Stimulated activated CD4-positive, alpha-beta T cell treated with anti-CD3 and anti-CD28 coated beads, Interleukin-15, amount 100 ng/mL, for 48 hours (primary cell): ENCODE measurements at regions not wholly inside any gene's neighbourhood (a gene's known extent, or its start where the extent isn't known, plus 50 kb on each side); places are given as distances from the start of the nearest gene placed in this dataset.
"Not testable (repeated sequence)": the region's sequence is repeated elsewhere in the genome, so short reads cannot be mapped to it uniquely, and the experiment has no call there.

ENCODE experiments used
- DNase-seq, 2 donors: peaks; one replicate each; pipeline ENCODE4 v3.0.0-alpha.2; 2020; ENCODE audit warnings: low read depth in 2 of 2

DNA sequence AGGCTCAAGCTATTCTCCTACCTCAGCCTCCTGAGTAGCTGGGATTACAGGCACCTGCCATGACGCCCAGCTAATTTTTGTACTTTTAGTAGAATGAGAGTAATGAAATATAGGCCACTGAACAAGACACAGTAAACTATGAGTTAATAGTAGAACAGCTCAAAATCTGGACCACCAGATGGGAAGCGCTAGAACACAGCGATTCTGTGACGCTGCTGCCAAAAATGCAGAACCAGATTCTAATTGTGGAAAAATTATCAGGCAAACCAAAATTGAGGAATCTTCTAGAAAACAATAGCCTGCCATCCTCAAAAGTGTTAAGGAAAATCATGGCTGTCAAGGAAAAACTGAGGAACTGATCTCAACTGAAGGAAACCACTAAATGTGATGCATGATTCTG is 111.4 kb upstream of the TIAM1 start:
- DNase-seq: no peak

DNA sequence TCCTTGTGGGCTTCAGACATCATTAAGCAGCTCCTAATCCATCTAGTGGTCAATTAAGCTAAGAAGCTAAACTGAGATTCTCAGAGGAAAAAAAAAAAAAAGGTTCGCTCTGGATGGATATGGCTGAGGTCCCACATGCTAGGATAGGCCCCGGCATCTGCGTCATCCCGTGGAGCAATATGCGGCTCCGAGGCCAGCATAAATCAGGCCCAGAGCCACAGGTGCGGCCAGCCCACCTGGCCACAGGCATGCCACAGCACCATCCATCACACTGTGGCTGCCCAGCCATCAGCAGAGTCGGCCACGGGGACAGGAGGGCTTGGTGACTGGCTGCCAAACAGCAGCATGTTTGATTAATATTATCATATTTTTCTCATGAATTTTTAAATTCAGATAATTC is 106.9 kb upstream of the TIAM1 start:
- no peak for DNase-seq

DNA sequence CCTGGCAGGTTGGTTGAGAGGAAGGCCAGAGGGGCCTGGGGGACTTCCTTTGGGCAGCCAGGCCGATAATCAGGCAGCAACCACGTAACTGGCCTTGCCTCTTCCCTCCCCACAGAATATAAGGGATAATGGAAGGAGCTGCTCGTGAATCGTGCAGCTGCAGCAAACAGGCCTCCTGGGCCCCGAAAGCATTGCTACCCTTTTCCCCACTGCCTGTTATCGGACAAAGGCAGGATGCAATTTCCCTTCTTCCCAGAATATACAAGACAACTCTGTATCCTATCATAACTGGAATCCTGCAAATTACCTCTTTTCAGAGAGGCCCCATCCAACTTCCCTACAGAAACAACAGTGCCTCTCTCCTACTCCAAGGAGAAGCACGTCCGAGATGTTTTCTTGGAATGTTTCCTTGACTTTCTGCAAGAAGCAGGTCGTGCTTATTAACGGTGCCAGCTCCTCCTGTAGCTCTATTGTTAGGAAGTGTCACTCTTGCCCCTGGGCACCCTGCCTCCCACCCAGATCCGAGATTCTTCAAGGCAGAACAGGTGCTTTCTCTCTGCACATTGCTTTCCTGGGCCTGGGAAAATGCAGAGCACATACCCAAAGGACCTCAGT is 106.0 kb upstream of the TIAM1 start:
- no peak for DNase-seq

DNA sequence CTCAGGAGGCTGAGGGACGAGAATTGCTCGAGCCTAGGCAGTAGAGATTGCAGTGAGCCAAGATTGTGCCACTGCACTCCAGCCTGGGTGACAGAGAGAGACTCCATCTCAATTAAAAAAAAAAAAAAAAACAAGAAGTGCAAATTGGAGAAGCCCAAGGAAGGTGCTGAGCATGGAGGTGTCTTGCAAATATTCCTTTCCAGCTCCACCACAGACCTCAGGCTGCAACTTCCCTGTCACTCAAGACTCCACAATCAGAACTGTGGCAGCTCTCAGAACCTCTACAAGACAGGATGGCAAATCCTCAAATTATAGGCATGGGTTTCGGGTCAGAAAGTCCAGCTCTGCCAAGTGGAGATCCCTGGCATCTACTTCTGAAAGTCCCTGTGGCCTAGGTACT is 104.4 kb upstream of the TIAM1 start:
- DNase-seq: no peak

DNA sequence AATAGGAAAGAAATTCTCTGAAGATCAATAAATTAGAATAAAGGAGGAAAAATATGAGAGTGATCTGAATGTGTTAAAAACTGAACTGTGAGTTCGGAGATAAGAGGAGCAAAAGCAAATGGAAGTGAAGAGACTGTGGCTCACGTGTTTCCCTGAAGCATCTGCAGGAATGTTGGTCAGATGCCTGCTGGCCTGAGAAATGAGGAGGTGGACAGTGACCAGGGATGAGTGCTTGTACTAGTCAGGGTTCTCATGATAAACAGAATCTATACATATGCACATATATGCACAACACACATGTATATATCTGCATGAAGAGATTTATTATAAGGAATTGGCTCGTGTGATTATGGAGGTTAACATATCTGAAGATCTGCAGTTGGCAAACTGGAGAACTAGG is 103.4 kb upstream of the TIAM1 start:
- no peak for DNase-seq

DNA sequence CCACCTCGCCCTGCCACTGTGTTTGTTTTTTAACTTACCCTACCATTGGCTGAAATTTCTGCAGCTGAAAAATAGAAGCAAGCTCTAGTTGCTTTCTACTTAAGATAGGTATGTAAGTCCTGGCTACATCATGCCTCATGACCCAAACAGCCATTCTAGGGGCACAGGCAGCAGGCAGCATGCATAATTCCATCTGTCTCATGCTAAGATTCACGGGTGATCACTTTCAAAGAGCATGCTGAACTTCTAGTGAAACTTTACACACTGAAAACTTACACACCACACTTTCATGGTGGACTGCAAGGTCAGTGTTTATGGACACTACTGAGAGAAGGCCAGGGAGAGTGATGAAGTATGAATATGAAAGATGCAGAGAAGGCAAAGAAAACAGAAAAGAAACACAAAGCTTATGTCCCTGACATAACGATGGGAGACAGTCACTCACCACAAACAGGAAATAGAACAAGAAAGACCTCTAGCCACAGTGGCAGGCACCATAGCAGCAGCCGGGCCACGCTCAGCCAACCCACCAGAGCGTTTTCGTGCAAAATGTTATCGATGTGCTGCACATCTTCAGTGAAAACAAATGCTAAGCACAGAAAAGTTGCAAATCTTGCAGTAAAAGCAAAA is 102.3 kb upstream of the TIAM1 start:
- peak in 1 of 2 donors; percentile 13 for DNase-seq

DNA sequence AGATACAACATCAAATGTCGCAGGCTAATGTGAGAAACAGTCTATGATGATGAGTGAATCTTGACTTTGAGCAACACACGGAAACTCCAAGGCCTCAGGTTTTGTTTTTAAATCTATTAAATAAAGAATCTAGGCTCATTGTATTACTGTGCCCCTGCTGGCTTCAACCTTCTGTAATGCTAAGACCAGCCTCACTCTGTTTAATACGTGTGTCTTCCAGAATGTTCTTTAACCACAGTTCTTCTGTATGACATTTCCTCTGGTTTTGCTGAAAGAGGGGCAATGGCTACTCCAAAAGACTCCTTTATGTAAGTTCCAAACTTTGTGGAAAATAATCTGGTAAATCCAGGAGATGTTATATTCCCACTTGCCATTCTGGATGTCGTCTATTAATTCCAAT is 101.1 kb upstream of the TIAM1 start:
- DNase-seq: no peak

DNA sequence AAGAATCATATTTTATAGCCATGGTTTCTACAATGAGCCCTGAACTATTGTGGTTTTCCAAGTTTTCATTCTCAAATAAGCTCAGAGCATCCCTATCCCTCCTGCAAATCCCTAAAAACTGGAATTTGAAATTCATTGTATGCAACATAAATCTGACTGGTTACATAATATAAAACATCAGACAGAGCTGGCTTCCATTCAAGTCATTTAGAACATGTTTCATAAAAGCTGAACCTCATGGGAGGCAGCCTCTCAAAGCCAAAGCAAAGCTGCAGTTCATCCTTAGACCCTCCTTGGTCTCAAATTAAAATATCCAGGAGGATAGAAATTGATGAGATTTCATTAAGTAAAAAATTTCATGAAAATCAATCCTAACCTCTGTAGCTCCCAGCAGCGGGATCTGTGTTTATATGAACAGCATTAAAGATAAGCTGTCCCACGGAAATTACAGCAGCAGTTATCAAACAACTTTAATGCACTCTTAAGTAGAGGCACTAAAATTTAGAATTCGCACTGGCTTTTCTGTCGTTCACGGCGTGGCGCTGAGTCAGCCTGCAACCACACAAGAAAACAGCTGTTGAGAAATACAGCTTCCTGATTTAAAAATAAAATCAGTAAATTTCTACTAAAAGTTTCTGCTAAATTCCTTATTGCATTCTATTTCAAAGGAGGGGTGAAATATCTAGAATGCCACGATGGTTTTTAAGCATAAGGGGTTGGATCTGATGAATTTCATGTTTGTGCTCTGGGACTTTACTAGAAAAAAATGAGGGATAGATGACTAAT is 99.9 kb upstream of the TIAM1 start:
- DNase-seq: no peak

DNA sequence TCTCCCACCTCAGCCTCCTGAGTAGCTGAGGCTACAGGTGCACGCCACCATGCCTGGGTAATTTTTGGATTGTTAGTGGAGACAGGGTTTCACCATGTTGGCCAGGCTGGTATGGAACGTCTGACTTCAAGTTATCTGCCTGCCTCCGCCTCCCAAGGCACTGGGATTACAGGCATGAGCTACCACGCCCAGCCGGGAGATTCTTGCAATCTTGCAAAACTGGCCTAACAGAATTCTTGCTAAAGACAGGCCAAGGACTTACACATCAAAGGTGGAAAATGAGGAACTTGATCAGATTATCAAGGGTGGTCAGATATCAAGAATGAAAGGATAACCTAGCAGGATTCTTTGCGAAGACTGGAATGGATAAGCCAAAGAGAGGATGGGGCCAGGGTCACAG is 98.3 kb upstream of the TIAM1 start:
- no peak for DNase-seq

DNA sequence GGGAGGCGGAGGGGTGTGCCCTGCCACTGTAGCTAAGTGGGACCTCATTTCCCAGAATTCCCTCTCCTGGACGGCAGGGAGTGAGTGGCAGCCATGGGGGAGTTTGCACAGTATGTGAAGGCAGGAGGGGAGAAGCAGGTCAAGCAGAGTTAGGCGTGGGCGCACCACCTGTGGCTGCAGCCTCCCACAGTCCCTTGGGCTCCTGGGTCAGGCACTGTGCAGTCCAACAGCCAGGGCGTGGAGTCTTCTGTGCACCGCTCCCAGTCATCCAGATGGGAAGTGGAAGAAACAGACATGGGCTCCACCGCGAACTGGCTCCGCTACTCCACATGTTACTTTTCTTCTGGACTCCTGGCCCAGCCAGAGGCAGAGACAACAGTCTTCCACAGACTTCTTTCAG is 85.4 kb upstream of the TIAM1 start:
- no peak for DNase-seq

DNA sequence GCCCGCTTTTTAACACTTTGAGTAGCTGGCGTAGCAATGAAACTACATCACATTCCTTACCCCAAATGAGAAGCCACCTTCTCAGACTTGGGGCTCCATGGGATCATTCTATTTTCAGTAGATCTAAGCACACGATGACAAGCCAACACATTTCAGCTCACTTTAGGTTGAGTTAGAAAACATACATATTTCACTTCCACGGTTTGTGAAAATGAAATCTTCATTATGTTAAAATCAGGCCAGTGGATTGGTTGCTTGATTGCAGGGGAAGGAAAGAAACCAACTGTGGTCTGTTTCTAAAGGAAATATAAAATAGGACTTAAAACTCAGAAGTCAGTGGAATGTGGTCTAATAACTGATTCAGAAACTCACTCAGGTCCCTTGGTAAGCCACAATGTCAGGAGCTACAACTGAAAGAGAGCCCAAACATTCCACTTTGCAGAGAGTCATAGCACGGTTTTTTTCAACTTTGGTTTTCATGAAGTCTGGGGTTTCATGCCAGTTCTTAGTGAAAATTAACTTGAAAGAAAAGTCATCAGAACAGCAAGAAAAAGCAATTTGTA is 82.3 kb upstream of the TIAM1 start:
- DNase-seq: no peak

DNA sequence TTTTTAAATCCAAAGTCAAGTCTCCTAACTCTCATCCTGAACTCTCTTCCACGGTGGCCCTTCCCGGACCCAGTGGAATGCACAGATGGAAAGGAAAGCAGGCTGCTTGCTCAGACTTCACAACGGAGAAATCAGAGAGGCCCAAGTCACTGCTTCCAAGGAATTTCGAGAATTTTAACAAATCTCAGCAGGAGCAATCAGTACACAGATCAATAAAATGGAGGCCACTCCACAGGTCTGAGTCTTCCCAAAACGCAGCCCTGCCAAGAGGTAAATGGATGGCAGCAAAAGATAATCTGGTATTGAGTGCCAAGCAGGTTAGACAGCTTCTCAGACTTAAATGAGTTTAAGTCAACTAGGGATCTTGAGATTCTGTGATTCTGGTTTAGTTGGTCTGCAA is 81.1 kb upstream of the TIAM1 start:
- DNase-seq: no peak

DNA sequence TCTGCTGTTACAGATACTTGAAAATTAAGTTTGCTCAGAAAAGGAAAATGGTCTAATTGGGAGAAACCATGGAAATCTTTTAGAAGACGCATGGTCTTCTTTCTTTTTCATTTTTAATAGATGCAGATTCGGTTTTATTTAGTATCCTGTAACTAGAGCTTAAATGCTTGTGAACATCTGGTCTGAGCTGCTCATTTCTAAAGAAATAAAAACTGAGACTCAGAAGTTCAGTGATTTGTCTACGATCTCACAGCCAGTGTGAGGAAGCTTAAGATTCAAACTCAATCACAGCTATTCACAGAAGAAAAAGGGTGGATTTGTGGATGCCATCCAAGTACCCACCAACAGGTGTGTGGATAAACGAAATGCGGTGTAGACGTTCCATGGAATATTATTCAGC is 80.0 kb upstream of the TIAM1 start:
- no peak for DNase-seq

DNA sequence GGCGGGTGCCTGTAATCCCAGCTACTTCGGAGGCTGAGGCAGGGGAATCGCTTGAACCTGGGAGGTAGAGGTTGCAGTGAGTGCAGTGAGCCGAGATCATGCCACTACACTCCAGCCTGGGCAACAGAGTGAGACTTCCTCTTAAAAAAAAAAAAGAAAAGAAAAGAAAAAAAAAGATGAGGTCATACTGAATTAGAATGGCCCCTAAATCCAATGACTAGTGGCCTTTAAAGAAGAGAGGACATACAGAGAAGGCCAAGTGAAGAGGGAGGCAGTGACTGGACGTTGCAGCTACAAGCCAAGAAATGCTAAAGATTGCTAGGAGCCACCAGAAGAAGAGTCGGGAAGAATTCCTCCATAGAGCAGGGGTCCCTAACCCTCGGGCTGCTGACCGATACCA is 76.9 kb upstream of the TIAM1 start:
- no peak for DNase-seq

DNA sequence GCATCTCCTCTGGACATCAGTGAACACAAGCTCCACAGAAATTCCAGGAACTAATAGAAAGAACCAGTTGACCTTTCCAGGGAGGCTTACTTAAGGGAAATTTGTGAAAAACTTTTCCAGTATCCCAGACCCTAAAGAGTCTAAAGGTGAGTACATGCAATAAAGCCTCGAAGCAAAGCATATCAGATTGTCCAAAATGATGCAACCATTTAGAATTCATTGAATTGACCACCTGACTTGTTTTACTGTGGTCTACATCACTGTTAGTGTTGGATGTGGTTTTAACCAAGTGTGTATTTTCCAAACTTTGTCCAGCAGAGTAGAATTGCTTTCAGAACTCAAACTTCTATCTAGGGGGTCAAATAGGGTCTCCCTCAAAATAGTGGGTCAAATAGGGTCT is 76.3 kb upstream of the TIAM1 start:
- no peak for DNase-seq

DNA sequence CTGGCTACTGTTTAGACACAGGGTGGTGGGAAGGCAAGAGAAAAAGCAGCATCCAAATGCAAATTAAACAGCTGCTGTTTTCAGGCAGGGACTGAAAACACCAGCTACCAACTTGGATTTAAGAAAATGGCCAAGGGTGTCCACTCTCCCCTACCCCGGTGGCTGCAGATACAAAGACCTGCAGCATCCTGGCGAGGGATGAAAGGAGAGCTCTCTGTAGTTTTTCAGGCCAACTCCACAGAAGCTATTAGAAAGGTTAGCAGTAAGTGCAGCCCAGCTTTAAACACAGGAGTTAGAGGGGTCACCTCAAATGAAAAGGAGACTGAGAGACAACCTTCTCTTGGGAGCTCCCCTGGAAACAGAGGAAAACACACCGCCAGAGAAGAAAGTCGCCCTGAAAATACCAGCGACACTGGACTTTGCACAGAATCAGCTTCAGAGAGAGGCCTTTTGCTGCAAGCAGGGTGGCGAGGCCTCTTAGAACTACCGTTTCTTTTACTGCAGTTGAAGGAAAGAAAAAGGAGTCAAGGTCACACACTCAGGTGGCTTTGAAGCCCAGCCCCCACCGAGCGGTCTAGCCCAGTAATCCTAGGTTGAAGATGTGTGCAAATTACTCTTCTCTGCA is 74.4 kb upstream of the TIAM1 start:
- DNase-seq: no peak

DNA sequence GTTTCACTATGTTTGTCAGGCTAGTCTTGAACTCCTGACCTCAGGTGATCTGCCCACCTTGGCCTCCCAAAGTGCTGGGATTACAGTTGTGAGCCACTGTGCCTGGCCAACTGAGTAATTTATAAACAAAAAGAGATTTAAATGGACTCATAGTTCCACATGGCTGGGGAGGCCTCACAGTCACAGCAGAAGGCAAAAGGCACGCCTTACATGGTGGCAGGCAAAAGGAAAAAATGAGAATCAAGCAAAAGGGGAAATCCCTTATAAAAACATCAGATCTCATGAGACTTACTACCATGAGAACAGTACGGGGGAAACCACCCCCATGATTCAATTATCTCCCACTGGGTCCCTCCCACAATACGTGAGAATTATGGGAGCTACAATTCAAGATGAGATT is 73.2 kb upstream of the TIAM1 start:
- DNase-seq: not testable (repeated sequence)

DNA sequence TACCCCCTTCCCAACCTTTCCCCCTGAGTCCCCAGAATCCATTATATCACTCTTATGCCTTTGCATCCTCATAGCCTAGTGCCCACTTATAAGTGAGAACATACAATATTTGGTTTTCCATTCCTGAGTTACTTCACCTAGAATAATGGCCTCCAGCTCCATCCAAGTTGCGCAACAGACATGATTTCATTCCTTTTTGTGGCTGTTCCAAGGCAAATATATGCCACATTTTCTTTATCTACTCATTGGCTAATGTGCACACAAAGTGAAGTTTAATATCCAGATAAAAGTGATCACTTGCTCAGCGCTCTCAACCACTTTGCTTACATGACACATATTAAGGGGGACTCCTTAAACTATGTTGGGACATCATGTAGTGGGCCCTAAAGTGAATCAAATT is 72.4 kb upstream of the TIAM1 start:
- no peak for DNase-seq

DNA sequence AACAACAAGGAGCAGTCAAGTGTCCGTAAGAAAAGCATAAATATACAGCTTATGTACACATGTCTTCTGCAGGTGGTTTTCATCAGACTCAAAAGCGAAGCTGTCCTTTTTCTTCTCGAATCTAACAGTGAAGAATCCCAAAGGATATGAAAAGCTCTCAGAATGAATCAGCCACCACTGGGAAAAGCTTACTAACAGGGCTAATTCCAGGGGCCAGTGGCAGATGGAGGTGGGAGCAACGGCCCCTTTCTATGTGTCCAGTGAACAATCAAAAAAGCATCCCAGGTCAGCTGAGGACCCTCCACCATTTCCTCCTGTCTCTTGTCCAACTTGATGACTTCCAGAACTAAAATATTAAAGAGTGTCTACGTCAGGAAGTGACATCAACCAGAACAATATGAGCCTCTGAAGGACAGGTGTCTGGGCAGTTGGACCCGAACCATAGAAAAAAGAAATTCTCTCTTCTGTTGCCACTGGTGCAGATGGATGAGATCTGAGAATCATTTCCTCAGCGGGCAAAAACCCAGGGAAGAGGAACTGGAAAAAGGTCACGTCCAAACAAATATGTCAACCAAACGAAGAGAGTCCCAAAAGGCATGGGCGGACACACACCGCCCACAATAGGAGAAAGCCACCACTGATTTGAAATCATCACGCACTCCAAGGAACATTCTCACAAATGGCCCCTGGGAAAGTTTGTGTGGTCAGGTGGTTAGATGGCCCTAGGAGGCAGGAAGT is 70.4 kb upstream of the TIAM1 start:
- no peak for DNase-seq

DNA sequence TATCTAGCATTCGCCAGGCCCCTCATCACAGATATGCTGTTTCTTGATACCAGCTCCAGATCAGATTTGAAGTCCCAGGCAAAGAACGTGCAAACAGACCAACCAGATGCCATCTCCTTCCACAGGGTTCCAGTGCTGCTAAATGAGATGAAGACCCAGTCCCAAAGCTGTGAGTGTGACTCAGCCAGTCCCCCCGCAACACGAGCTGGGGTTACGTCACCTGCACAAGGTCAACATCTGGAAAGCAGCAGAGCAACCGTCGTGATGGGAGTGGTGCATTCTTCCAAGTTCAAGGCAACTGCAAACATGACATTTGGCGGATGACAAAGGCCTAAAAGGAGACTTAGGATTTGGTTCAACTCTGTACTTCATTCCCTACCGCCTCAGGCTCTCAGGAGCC is 69.6 kb upstream of the TIAM1 start:
- no peak for DNase-seq

DNA sequence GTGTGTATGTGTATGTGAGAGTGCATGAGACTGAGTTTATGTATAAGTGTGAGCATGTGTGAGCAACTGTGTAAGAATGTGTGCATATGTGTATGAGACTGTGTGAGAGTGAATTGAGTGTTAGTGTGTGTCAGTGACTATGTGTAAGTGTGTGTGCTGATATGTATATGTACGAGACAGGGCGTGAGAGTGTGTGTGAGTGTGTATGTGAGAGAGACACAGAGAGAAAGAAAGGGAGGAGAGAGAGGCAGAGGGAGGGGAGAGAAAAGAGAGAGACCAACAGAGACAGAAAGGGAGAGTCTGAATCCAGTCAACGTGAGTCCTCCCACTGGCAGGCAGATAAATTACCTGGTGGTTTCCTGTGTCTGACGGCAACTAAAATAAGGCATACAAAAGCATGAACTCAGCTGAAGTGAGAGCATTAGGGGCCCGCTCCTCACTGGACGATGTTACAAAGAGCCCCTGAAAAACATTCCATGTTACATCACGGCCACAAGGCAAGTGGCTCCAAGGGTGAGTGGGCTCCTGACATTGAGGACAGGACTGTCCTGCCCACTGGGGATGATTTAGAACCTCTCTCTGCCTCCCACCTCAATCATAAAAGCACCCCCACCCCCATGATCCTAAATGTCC is 66.6 kb upstream of the TIAM1 start:
- no peak for DNase-seq
